Esophagus muscularis mucosa (tissue), 4 donors: ENCODE measurements at regions not wholly inside any gene's neighbourhood (a gene's known extent, or its start where the extent isn't known, plus 50 kb on each side); places are given as distances from the start of the nearest gene placed in this dataset.

Source experiments
- DNase-seq: peaks from one replicate; pipeline ENCODE4 v3.0.0-alpha.2; 2017; ENCODE audit errors: extremely low spot score
- H3K27ac ChIP-seq, 4 donors: fragments of 200-600 bp; sonication (generic); replicated peaks in 1 of 4; 1 replicate in 3 of 4; 2 replicates in 1 of 4; pipeline ENCODE4 v1.5.1; 2016 to 2019; ENCODE audit warnings: mild to moderate bottlenecking in 1 of 4
- H3K27me3 ChIP-seq, 4 donors: fragments of 200-600 bp; sonication (generic); one replicate each; pipeline versions ENCODE4 v1.5.1 to v1.6.0; 2016 to 2019
- H3K36me3 ChIP-seq, 4 donors: fragments of 200-600 bp; sonication (generic); one replicate each; pipeline ENCODE4 v1.5.1; 2016 to 2019
- H3K4me1 ChIP-seq, 4 donors: fragments of 200-600 bp; sonication (generic); one replicate each; pipeline ENCODE4 v1.5.1; 2016 to 2019
- H3K4me3 ChIP-seq, 4 donors: fragments of 200-600 bp; sonication (generic); 1 replicate in 2 of 4; 2 replicates in 2 of 4; pipeline ENCODE4 v1.5.1; 2016 to 2019; ENCODE audit warnings: mild to moderate bottlenecking in 4 of 4, moderate library complexity in 1 of 4
- H3K9me3 ChIP-seq, 4 donors: fragments of 200-600 bp; sonication (generic); 1 replicate in 3 of 4; 2 replicates in 1 of 4; pipeline ENCODE4 v1.5.1; 2016 to 2019
- CTCF ChIP-seq, 3 experiments: fragments of 200-600 bp in 2 of 3; fragments of 450-650 bp in 1 of 3; sonication (generic) in 2 of 3; IDR thresholded peaks; one replicate each; pipeline ENCODE4 v1.5.1; 2017 to 2019; ENCODE audit warnings: antibody characterized with exemption in 3 of 3, mild to moderate bottlenecking in 2 of 3, moderate library complexity in 1 of 3
- EP300 ChIP-seq: sonication (generic); formaldehyde crosslinking; IDR thresholded peaks from one replicate; pipeline ENCODE4 v1.6.1; 2017; ENCODE audit warnings: antibody characterized with exemption
- POLR2A ChIP-seq: fragments of 450-650 bp; IDR thresholded peaks from one replicate; pipeline ENCODE4 v1.6.1; 2017; ENCODE audit warnings: antibody characterized with exemption, moderate library complexity, mild to moderate bottlenecking, low read depth
- POLR2AphosphoS5 ChIP-seq, 2 donors: sonication (generic); formaldehyde crosslinking; IDR thresholded peaks; one replicate each; pipeline ENCODE4 v1.6.1; 2017; ENCODE audit warnings: antibody characterized with exemption in 2 of 2
- WGBS: methylation state at CpG from one replicate; pipeline ENCODE4 v1.1.5; 2018; 5-methylcytosine and 5-hydroxymethylcytosine counted together
- intact Hi-C: fragments of 100-400 bp; cut with DNase I; formaldehyde crosslinking; loops from one replicate; pipeline ENCODE4 v1.15.1; 2023

- H3K27me3 ChIP-seq, result no peaks in the 10 kb centered on the region
- TF ChIP-seq POLR2A (no peak), EP300 (no peak), POLR2AphosphoS5 (IDR thresholded peaks at IDR 0.05) (no peak), CTCF (IDR thresholded peaks at IDR 0.05) (no peak)
- WGBS, result 64% methylated on average over 15 of the region's 15 CpGs
- intact Hi-C loops, result no loop called here
- H3K27ac ChIP-seq, result no peak overlapping the region
- DNase-seq, result no peak
- H3K36me3 ChIP-seq, result no peaks in the 10 kb centered on the region
- no peaks in the 10 kb centered on the region for H3K4me1 ChIP-seq
- H3K4me3 ChIP-seq, result no peak overlapping the region
- peaks cover 0 to 27% (median 18%) of the 10 kb centered on the region in 4 donors for H3K9me3 ChIP-seq
Observed at GRCh38 chr16:5323284-5324141, 225.9 kb upstream of the EEF2KMT start.

- intact Hi-C loops, result no loop called here
- DNase-seq, result no peak
- TF ChIP-seq POLR2AphosphoS5 (IDR thresholded peaks at IDR 0.05) (no peak), POLR2A (no peak), CTCF (IDR thresholded peaks at IDR 0.05) (no peak), EP300 (no peak)
- no peaks in the 10 kb centered on the region for H3K27me3 ChIP-seq
- no peaks in the 10 kb centered on the region for H3K36me3 ChIP-seq
- H3K27ac ChIP-seq, result no peak overlapping the region
- H3K4me1 ChIP-seq, result no peaks in the 10 kb centered on the region
- 58% methylated on average over 4 of the region's 4 CpGs for WGBS
- no peak overlapping the region for H3K4me3 ChIP-seq
- peaks cover 0 to 26% (median 18%) of the 10 kb centered on the region in 4 donors for H3K9me3 ChIP-seq
Observed at GRCh38 chr16:5321930-5322329, 224.3 kb upstream of the EEF2KMT start.

GRCh38 chr16:5319799-5320198, 222.2 kb upstream of the EEF2KMT start:
- Histone ChIP-seq H3K27ac (no peak overlapping the region), H3K9me3 (peaks cover 0 to 15% (median 6%) of the 10 kb centered on the region in 4 donors), H3K4me3 (no peak overlapping the region), H3K36me3 (no peaks in the 10 kb centered on the region), H3K4me1 (no peaks in the 10 kb centered on the region), H3K27me3 (no peaks in the 10 kb centered on the region)
- no peak for DNase-seq
- TF ChIP-seq CTCF (IDR thresholded peaks at IDR 0.05) (no peak), POLR2AphosphoS5 (IDR thresholded peaks at IDR 0.05) (no peak), EP300 (no peak), POLR2A (no peak)
- 81% methylated on average over 2 of the region's 2 CpGs for WGBS
- intact Hi-C loops, result no loop called here

DNA sequence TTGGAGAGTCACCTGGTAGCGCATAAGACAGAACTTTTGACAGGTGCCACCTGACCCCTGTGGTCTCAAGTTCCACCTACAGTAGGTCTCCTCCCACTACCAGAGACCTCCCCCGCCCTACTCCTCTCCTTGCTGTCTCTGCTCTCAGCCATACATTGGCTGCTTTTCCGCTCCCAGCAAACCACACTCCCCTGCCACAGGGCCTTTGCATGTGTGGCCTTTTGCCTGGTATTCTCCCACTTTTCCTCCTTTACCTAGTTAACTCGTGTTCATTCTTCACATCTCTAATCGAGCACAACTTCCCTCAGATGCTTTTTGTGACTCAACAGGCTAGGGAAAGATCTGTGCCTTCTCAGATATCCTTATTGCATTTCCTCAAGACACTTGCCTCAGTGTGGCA, 218.3 kb upstream of the EEF2KMT start:
- TF ChIP-seq POLR2AphosphoS5 (IDR thresholded peaks at IDR 0.05) (no peak), CTCF (IDR thresholded peaks at IDR 0.05) (no peak), EP300 (no peak), POLR2A (no peak)
- Histone ChIP-seq H3K4me3 (no peak overlapping the region), H3K27me3 (no peaks in the 10 kb centered on the region), H3K36me3 (no peaks in the 10 kb centered on the region), H3K27ac (no peak overlapping the region), H3K4me1 (no peaks in the 10 kb centered on the region), H3K9me3 (peaks cover 0 to 15% (median 5%) of the 10 kb centered on the region in 4 donors)
- no peak for DNase-seq
- intact Hi-C loops, result no loop called here
- WGBS, result 73% methylated on average over 5 of the region's 5 CpGs
